A549 (cell line): ENCODE measurements at regions not wholly inside any gene's neighbourhood (a gene's known extent, or its start where the extent isn't known, plus 50 kb on each side); places are given as distances from the start of the nearest gene placed in this dataset.
A peak's percentile ranks its signal among the peaks of the same experiment; 100 is the strongest.

Experiments
- ATAC-seq, 2 experiments: fragments of 200-7000 bp in 1 of 2; fragments of >200 bp in 1 of 2; cut with Nextera tagmentation in 1 of 2; cut with Tn5 transposase in 1 of 2; 3 replicates each; pipeline versions ENCODE4 v1.8.0 to v1.9.1; 2018 to 2020; ENCODE audit warnings: mild to moderate bottlenecking in 1 of 2, moderate library complexity in 1 of 2
- CTCF ChIA-PET: fragments of 300-600 bp; sonication (Branson Sonifier 250); formaldehyde crosslinking; extraction: SDS; loops from one replicate; lab custom pipeline; 2021; ENCODE audit warnings: antibody characterized with exemption, inconsistent platforms; lab: Yijun Ruan, JAX
- POLR2A ChIA-PET: fragments of 350-600 bp; formaldehyde crosslinking; extraction: SDS; loops from one replicate; lab custom pipeline; 2021; ENCODE audit warnings: antibody characterized with exemption, inconsistent platforms; lab: Yijun Ruan, JAX
- DNase-seq, 2 experiments: peaks; one replicate each; pipeline versions ENCODE4 v3.0.0 to v3.0.0-alpha.2; 2011 to 2016; ENCODE audit warnings: low read depth in 1 of 2, low spot score in 1 of 2
- FAIRE-seq: peaks from 2 replicates; lab custom pipeline; 2011; peaks lifted over from hg19 to GRCh38; lab: Jason Lieb, UNC
- H3K27ac ChIP-seq, 2 experiments: fragments of >200 bp; sonication (Bioruptor Twin); formaldehyde crosslinking; 3 replicates each; pipeline ENCODE4 v1.5.1; 2016 to 2017
- H3K4me1 ChIP-seq: fragments of >200 bp; sonication (Bioruptor Twin); formaldehyde crosslinking; 3 replicates; pipeline ENCODE4 v1.6.1; 2016
- H3K4me2 ChIP-seq: fragments of >200 bp; sonication (Bioruptor Twin); formaldehyde crosslinking; 3 replicates; pipeline ENCODE4 v1.6.1; 2016
- H3K4me3 ChIP-seq: fragments of >200 bp; sonication (Bioruptor Twin); formaldehyde crosslinking; 3 replicates; pipeline ENCODE4 v1.5.1; 2016
- H3K9me3 ChIP-seq: fragments of >200 bp; sonication (Bioruptor Twin); formaldehyde crosslinking; 3 replicates; pipeline ENCODE4 v1.6.1; 2016
- BCL3 ChIP-seq: fragments of >200 bp; sonication (Bioruptor Twin); formaldehyde crosslinking; IDR thresholded peaks from 3 replicates; pipeline ENCODE4 v1.6.1; 2016
- BHLHE40 ChIP-seq: IDR thresholded peaks from 2 replicates; pipeline ENCODE4 v1.6.1; 2012; ENCODE audit warnings: low read depth, low read length, inconsistent platforms
- CBX8 ChIP-seq: fragments of 200-600 bp; sonication (generic); IDR thresholded peaks from 2 replicates; pipeline ENCODE4 v1.6.1; 2016
- CHD2 ChIP-seq: fragments of 150-350 bp; IDR thresholded peaks from 2 replicates; pipeline ENCODE4 v1.6.1; 2014; ENCODE audit warnings: low read length; ENCODE audit not compliant: partially characterized antibody
- EHF ChIP-seq: fragments of 250-450 bp; sonication (Bioruptor Pico); IDR thresholded peaks from 2 replicates; pipeline ENCODE4 v1.5.0; 2020; ENCODE audit warnings: mild to moderate bottlenecking
- EHMT2 ChIP-seq: fragments of 200-600 bp; sonication (generic); IDR thresholded peaks from 2 replicates; pipeline ENCODE4 v1.6.1; 2016; ENCODE audit warnings: antibody characterized with exemption, low read depth, mild to moderate bottlenecking, moderate library complexity
- ELK1 ChIP-seq: fragments of 150-350 bp; IDR thresholded peaks from 2 replicates; pipeline ENCODE4 v1.6.1; 2014; ENCODE audit warnings: low read depth, mild to moderate bottlenecking, low read length
- FOXS1 ChIP-seq: fragments of 250-450 bp; sonication (Bioruptor Pico); IDR thresholded peaks from 2 replicates; pipeline ENCODE4 v1.5.0; 2020; ENCODE audit warnings: mild to moderate bottlenecking, moderate library complexity
- GATA3 ChIP-seq: IDR thresholded peaks from 2 replicates; pipeline ENCODE4 v1.6.1; 2012; ENCODE audit warnings: borderline replicate concordance
- HDAC2 ChIP-seq: fragments of 200-600 bp; sonication (generic); IDR thresholded peaks from 2 replicates; pipeline ENCODE4 v1.6.1; 2016
- HOXA7 ChIP-seq: fragments of 250-450 bp; sonication (Bioruptor Pico); IDR thresholded peaks from 2 replicates; pipeline ENCODE4 v1.5.0; 2020; ENCODE audit warnings: mild to moderate bottlenecking, moderate library complexity
- HOXB5 ChIP-seq: fragments of 250-450 bp; sonication (Bioruptor Pico); IDR thresholded peaks from 2 replicates; pipeline ENCODE4 v1.5.0; 2020; ENCODE audit warnings: mild to moderate bottlenecking, moderate library complexity
- JUNB ChIP-seq: fragments of >200 bp; sonication (Bioruptor Twin); formaldehyde crosslinking; IDR thresholded peaks from 2 replicates; pipeline ENCODE4 v1.6.1; 2016
- KDM5A ChIP-seq: fragments of 200-600 bp; sonication (generic); IDR thresholded peaks from 2 replicates; pipeline ENCODE4 v1.6.1; 2016; ENCODE audit warnings: antibody characterized with exemption, mild to moderate bottlenecking
- MAFK ChIP-seq: fragments of 450-650 bp; IDR thresholded peaks from 2 replicates; pipeline ENCODE4 v1.6.1; 2014; ENCODE audit not compliant: partially characterized antibody
- MAZ ChIP-seq: fragments of 150-350 bp; IDR thresholded peaks from 2 replicates; pipeline ENCODE4 v1.6.1; 2014; ENCODE audit warnings: antibody characterized with exemption, low read depth, low read length, borderline replicate concordance
- NPAS2 ChIP-seq: fragments of 250-450 bp; sonication (Bioruptor Pico); IDR thresholded peaks from 2 replicates; pipeline ENCODE4 v1.8.0; 2022; ENCODE audit warnings: mild to moderate bottlenecking, moderate library complexity, borderline replicate concordance
- NR3C1 ChIP-seq: fragments of >200 bp; sonication (Bioruptor Twin); formaldehyde crosslinking; IDR thresholded peaks from 3 replicates; pipeline ENCODE4 v1.6.1; 2017
- RCOR1 ChIP-seq: fragments of 150-350 bp; IDR thresholded peaks from 2 replicates; pipeline ENCODE4 v1.6.1; 2014; ENCODE audit warnings: antibody characterized with exemption, low read length, low read depth
- RFX5 ChIP-seq: fragments of 450-650 bp; IDR thresholded peaks from 2 replicates; pipeline ENCODE4 v1.7.1; 2014; ENCODE audit warnings: antibody characterized with exemption, mild to moderate bottlenecking, moderate library complexity
- SMC3 ChIP-seq: fragments of >200 bp; sonication (Bioruptor Twin); formaldehyde crosslinking; IDR thresholded peaks from 3 replicates; pipeline ENCODE4 v1.6.1; 2018; ENCODE audit warnings: inconsistent platforms
- TFCP2L1 ChIP-seq: fragments of 250-450 bp; sonication (Bioruptor Pico); IDR thresholded peaks from 2 replicates; pipeline ENCODE4 v1.5.0; 2021; ENCODE audit warnings: mild to moderate bottlenecking
- TP53 ChIP-seq: fragments of 250-450 bp; sonication (Bioruptor Pico); IDR thresholded peaks from 2 replicates; pipeline ENCODE4 v1.5.0; 2021; ENCODE audit warnings: mild to moderate bottlenecking, moderate library complexity
- ZC3H11A ChIP-seq: fragments of 450-650 bp; IDR thresholded peaks from 2 replicates; pipeline ENCODE4 v1.6.1; 2014; ENCODE audit warnings: antibody characterized with exemption, mild to moderate bottlenecking
- ZFP36 ChIP-seq: fragments of 450-650 bp; IDR thresholded peaks from 2 replicates; pipeline ENCODE4 v1.6.1; 2014; ENCODE audit warnings: borderline replicate concordance; ENCODE audit not compliant: partially characterized antibody
- ZSCAN20 ChIP-seq: fragments of 250-450 bp; sonication (Bioruptor Pico); IDR thresholded peaks from 2 replicates; pipeline ENCODE4 v1.8.0; 2022; ENCODE audit warnings: mild to moderate bottlenecking, moderate library complexity
- WGBS: methylation state at CpG from one replicate; pipeline ENCODE4 v1.1.6; 2017; ENCODE audit errors: missing lambda C conversion rate; 5-methylcytosine and 5-hydroxymethylcytosine counted together
- TF ChIP-seq, protein P1 (sequence below): IDR thresholded peaks from 2 replicates; pipeline ENCODE4 v1.6.1; 2012

DNA sequence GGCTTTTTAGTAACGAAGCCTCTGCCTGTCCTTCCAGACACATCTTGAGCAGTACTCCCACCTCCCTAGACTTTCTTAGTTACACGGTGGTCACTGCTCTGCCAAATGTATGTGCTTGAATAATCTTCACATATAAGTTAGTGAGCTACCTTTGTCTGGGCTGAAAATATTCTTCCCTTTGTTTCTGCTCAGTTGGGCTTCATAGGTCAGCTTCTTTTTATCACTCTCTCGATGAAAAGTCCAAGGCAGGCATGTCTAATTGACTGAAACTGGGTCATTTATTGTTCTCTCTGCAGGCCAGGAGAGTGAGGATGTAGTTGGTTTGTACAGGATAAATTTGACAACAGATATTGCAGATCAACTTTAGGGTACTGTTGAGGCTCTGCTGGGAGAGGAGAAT lies 636.7 kb upstream of the IGFBP3 start:
- 60% methylated on average over 3 of the region's 3 CpGs for WGBS
- POLR2A ChIA-PET: no interaction called here
- CTCF ChIA-PET: interaction anchor here (1.5 kb wide), 1 partner anchor 634 kb away, joined by 4 read pairs; no protein-coding TSS in a partner anchor

DNA sequence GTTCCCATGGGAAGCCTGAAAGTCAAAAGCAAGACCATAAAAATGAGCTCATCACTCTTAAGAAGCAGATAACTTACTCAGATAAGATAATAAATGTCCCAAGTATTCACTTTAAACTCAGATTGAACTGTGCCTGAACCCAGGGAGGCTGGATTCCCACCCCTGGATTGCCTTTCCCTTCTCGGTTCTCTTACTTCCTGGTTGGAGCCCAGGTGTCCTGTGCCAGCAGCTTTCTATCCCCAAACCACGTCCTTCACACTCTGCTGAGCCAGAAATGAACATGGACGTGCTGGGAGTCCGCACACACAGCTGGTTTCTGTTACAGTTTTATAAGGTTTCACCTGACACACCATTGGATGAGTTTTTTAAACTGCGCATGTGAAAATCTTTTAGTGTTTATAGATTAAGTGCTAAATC lies 636.2 kb upstream of the IGFBP3 start:
- H3K4me2 ChIP-seq: peak overlapping the region; percentile 26
- 63% methylated on average over 5 of the region's 5 CpGs for WGBS
- H3K27ac ChIP-seq: peak overlapping the region; percentile 39 to 55; a peak in 4 of 6 replicates
- peaks cover 23% of the 10 kb centered on the region for H3K4me1 ChIP-seq
- ChIA-PET POLR2A (no interaction called here), CTCF (interaction anchor here (1.5 kb wide), 1 partner anchor 634 kb away, joined by 4 read pairs; no protein-coding TSS in a partner anchor)
- peak in 1 of 2 experiments; percentile 68 for DNase-seq
- no peak overlapping the region for H3K4me3 ChIP-seq
- ATAC-seq: peak in 1 of 2 experiments; percentile 69; a peak in 3 of 6 replicates
- 0 out of 3 replicates have a peak, but pooled peaks cover 2% of the 10 kb centered on the region for H3K9me3 ChIP-seq
- TF ChIP-seq FOXS1 (CRISPR knock-in tag) (no peak), GATA3 (peak; percentile 60; the same call in 1 of the 2 replicates)
- no peak for FAIRE-seq

More for the DNA sequence above, 636.7 kb upstream of the IGFBP3 start:
- DNase-seq: no peak
- Histone ChIP-seq H3K27ac (peak overlapping the region; percentile 39 to 55; a peak in 4 of 6 replicates), H3K4me2 (no peak overlapping the region; the same call in 2 of the 3 replicates), H3K4me3 (no peak overlapping the region), H3K4me1 (peaks cover 23% of the 10 kb centered on the region), H3K9me3 (0 out of 3 replicates have a peak, but pooled peaks cover 4% of the 10 kb centered on the region)
- no peak for ATAC-seq
- TF ChIP-seq, protein P1, sequence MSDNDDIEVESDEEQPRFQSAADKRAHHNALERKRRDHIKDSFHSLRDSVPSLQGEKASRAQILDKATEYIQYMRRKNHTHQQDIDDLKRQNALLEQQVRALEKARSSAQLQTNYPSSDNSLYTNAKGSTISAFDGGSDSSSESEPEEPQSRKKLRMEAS: no peak
- TF ChIP-seq NR3C1: no peak
- TF ChIP-seq BHLHE40: no peak
- TF ChIP-seq EHF (CRISPR knock-in tag): no peak
- TF ChIP-seq ZSCAN20: no peak
- no peak for TF ChIP-seq ELK1
- TF ChIP-seq CHD2: no peak
- TF ChIP-seq EHMT2: no peak
- TF ChIP-seq KDM5A: no peak
- TF ChIP-seq HOXB5 (CRISPR knock-in tag): no peak
- no peak for TF ChIP-seq HDAC2
- no peak for TF ChIP-seq CBX8
- no peak for FAIRE-seq

DNA sequence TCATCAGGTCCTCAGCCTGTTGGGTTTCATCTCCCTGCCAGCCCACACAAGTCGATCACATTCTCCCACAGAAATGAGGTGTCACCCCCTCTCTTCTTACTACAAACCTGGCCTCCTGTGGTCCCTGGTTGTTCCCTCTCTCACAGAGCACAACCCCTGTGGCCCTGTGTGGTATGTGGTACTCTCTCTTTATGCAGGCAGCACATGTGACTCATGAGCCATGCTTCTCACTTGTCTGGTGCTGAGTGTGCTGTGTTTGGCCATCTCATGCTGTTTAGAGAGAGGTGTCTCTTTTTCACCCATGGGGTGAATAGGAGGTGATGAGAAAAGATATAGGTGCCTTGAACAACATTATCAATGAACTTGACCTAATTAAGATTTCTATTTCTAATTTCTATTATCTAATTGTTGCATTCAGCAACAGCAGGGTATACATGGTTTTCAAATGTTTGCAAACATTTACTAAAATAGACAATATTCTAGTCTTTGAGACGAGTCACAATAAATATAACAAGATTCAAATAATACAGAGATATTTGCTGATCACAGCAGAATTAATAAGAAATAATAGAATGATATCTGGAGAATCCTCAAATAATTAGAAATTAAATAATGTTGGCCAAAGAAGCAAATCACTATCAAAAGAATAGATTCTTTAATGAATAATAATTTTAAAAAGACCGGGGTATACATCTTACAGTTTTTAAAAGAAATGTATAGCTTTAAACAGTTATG lies 633.8 kb upstream of the IGFBP3 start:
- peak; percentile 42 to 65; a peak in 2 of 6 replicates for ATAC-seq
- H3K4me3 ChIP-seq: no peak overlapping the region
- 60% methylated on average over 3 of the region's 3 CpGs for WGBS
- TF ChIP-seq RFX5 (no peak), MAFK (peak; percentile 87)
- TF ChIP-seq, all 56 proteins: peak for 1
- ChIA-PET CTCF (no interaction called here), POLR2A (no interaction called here)
- Histone ChIP-seq H3K4me1 (peaks cover 28% of the 10 kb centered on the region), H3K27ac (no peak overlapping the region), H3K9me3 (no peaks in the 10 kb centered on the region), H3K4me2 (no peak overlapping the region)
- DNase-seq (no peak), FAIRE-seq (no peak)

GRCh38 chr7:46551603-46552002 lies 630.5 kb upstream of the IGFBP3 start:
- Histone ChIP-seq H3K4me3 (no peak overlapping the region), H3K4me2 (no peak overlapping the region), H3K9me3 (no peaks in the 10 kb centered on the region), H3K4me1 (peaks cover 10% of the 10 kb centered on the region; the same call in 2 of the 3 replicates), H3K27ac (no peak overlapping the region)
- POLR2A ChIA-PET: no interaction called here
- FAIRE-seq: no peak
- 65% methylated on average over 1 of the region's 1 CpG for WGBS
- ATAC-seq: no peak
- TF ChIP-seq KDM5A (no peak), NPAS2 (CRISPR knock-in tag) (no peak), BCL3 (no peak), RCOR1 (no peak), TP53 (CRISPR knock-in tag) (no peak), GATA3 (no peak), TFCP2L1 (no peak), ZFP36 (no peak), JUNB (no peak), HDAC2 (no peak), ELK1 (no peak), SMC3 (no peak), MAZ (no peak), ZC3H11A (no peak), FOXS1 (CRISPR knock-in tag) (no peak), HOXA7 (CRISPR knock-in tag) (no peak), EHMT2 (no peak), CHD2 (no peak)
- CTCF ChIA-PET: no interaction called here
- no peak for DNase-seq
